ENCODE measurements at regions not wholly inside any gene's neighbourhood (a gene's known extent, or its start where the extent isn't known, plus 50 kb on each side); places are given as distances from the start of the nearest gene placed in this dataset.

- no peak for TF ChIP-seq EZH2 (IDR thresholded peaks at IDR 0.05; ENCODE audit: insufficient read depth, poor library complexity, severe bottlenecking)
- no peak for TF ChIP-seq EZH2phosphoT487 (IDR thresholded peaks at IDR 0.05; ENCODE audit: insufficient read depth, low read depth)
Observed at GRCh38 chr10:71123023-71123422, 89.3 kb upstream of the UNC5B start.
